Lower leg skin (tissue), 3 donors: ENCODE measurements at regions not wholly inside any gene's neighbourhood (a gene's known extent, or its start where the extent isn't known, plus 50 kb on each side); places are given as distances from the start of the nearest gene placed in this dataset.

ENCODE experiments used
- POLR2A ChIP-seq, 2 donors: fragments of 450-650 bp; IDR thresholded peaks; one replicate each; pipeline ENCODE4 v1.6.1; 2016 to 2017; ENCODE audit warnings: antibody characterized with exemption in 2 of 2, mild to moderate bottlenecking in 1 of 2, moderate library complexity in 1 of 2
- TF ChIP-seq, protein P1 (sequence below), 3 donors: fragments of 450-650 bp; IDR thresholded peaks; one replicate each; pipeline ENCODE4 v1.5.1; 2016; ENCODE audit warnings: antibody characterized with exemption in 3 of 3, mild to moderate bottlenecking in 3 of 3, moderate library complexity in 2 of 3

GRCh38 chr5:67502951-67503350, 306.4 kb upstream of the CD180 start:
- TF ChIP-seq, protein P1, sequence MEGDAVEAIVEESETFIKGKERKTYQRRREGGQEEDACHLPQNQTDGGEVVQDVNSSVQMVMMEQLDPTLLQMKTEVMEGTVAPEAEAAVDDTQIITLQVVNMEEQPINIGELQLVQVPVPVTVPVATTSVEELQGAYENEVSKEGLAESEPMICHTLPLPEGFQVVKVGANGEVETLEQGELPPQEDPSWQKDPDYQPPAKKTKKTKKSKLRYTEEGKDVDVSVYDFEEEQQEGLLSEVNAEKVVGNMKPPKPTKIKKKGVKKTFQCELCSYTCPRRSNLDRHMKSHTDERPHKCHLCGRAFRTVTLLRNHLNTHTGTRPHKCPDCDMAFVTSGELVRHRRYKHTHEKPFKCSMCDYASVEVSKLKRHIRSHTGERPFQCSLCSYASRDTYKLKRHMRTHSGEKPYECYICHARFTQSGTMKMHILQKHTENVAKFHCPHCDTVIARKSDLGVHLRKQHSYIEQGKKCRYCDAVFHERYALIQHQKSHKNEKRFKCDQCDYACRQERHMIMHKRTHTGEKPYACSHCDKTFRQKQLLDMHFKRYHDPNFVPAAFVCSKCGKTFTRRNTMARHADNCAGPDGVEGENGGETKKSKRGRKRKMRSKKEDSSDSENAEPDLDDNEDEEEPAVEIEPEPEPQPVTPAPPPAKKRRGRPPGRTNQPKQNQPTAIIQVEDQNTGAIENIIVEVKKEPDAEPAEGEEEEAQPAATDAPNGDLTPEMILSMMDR (IDR thresholded peaks at IDR 0.05), result no peak
- no peak for TF ChIP-seq POLR2A (IDR thresholded peaks at IDR 0.05)
